HG02938 (cell line): ENCODE measurements at regions not wholly inside any gene's neighbourhood (a gene's known extent, or its start where the extent isn't known, plus 50 kb on each side); places are given as distances from the start of the nearest gene placed in this dataset.
"Not testable (repeated sequence)": the region's sequence is repeated elsewhere in the genome, so short reads cannot be mapped to it uniquely, and the experiment has no call there.

ENCODE experiments used
- ATAC-seq: cut with Tn5 transposase; IDR thresholded peaks from one replicate; pipeline ENCODE4 v1.9.1; 2021; ENCODE audit warnings: mild to moderate bottlenecking, moderate library complexity; ENCODE audit not compliant: unreplicated experiment

- ATAC-seq, result not testable (repeated sequence)
Measured at GRCh38 chr14:105707723-105708151, 181.4 kb downstream of the TMEM121 start.

DNA sequence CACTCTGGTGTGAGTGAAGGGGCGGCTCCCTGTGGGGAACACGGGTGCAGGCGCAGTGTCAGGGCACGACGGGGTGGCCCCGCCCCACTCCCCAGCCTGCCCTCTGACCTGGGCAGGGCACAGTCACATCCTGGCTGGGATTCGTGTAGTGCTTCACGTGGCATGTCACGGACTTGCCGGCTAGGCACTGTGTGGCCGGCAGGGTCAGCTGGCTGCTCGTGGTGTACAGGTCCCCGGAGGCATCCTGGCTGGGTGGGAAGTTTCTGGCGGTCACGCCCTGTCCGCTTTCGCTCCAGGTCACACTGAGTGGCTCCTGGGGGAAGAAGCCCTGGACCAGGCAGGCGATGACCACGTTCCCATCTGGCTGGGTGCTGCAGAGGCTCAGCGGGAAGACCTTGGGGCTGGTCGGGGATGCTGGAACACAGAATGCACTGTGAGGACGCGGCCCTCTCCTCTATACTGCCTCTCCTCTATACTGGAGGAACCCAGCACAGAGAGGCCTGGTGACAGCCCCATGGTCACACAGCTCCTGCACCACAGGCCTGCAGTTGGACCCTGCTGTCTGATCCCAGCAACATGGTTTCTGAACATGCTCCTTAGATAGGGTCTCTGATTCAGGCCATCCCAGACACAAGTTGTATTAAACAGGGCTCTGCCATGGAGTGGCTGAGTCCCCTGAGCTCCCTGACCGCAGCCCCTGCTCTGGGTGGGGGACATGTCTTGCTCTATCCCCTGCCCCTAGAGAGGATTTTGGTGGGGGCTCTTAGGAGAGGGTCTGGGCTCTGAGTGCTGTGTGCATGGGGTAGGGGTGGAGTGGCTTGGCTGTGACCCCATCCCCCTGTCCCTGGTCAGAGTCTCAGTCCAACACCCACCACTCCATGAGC, 182.1 kb downstream of the TMEM121 start:
- ATAC-seq, result not testable (repeated sequence)

DNA sequence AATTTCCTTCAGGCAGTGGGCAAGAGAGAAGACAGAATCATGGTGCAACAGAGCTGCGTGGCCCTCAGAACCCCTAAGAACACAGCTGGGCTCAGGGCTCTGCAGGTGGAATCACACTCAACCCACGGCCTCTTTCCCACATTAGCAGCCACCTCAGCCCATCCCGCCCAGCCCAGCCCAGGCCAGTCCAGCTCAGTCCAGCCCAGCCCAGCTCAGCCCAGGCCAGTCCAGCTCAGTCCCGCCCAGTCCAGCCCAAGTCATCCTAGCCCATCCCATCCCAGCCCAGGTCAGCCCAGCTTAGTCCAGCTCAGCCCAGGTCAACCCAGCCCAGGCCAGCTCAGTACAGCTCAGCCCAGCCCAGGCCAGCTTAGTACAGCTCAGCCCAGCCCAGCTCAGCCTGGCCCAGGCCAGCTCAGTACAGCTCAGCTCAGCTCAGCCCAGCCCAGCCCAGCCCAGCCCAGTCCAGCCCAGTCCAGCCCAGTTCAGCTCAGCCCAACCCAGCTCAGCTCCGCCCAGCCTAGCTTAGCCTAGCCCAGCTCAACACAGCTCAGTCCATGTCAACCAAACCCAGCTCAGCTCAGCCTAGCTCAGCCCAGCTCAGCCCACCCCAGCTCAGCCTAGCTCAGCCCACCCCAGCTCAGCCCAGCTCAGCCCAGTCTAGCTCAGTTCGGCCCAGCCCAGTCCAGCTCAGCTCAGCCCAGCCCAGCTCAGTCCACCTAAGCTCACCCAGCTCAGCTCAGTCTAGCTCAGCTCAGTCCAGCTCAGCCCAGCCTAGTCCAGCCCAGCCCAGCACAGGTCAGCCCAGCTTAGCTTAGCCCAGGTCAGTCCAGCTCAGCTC, 183.1 kb downstream of the TMEM121 start:
- no peak for ATAC-seq

GRCh38 chr14:105710119-105711043, 184.0 kb downstream of the TMEM121 start:
- ATAC-seq, result no peak

GRCh38 chr14:105711044-105711620, 184.7 kb downstream of the TMEM121 start:
- ATAC-seq, result no peak

DNA sequence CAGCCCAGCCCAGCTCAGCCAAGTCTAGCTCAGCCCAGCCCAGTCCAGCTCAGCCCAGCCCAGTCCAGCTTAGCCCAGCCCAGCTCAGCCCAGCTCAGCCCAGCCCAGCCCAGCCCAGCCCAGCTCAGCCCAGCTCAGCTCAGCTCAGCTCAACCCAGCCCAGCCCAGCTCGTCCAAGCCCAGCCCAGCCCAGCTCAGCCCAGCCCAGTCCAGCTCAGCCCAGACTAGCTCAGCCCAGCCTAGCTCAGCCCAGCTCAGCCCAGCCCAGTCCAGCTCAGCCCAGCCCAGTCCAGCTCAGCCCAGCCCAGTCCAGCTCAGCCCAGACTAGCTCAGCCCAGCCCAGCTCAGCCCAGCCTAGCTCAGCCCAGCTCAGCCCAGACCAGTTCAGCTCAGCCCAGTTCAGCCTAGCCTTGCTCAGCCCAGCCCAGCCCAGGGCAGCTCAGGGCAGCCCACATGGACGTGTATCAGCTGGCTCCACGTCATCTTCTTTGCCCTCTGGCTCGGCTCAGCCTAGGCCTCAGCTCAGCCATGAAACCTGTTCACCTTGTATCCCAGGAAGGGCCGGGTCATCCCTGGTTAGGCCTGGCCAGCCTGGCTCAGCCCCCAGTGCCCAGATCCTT, 185.6 kb downstream of the TMEM121 start:
- no peak for ATAC-seq

DNA sequence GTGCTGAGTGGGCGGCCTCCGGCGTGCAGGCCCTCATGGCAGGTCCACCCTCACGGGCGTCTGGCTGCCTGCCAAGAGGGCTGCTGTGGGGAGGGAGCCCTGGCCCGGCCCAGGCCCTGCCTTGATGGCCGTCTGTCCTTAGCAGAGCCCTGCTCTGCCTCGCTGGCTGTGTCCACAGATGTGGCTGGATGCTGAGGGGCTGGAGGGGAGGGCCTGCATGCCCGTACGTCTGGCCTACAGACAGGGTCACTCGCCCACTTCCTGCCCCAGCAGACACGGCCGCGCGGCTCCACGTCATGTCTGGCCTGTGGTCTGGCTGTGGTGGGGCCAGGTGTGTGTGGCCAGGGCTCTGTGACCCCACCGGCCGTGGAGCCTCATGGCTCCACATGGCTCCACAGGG, 186.3 kb downstream of the TMEM121 start:
- not testable (repeated sequence) for ATAC-seq

- not testable (repeated sequence) for ATAC-seq
Measured at GRCh38 chr14:105713160-105713559, 186.8 kb downstream of the TMEM121 start.

DNA sequence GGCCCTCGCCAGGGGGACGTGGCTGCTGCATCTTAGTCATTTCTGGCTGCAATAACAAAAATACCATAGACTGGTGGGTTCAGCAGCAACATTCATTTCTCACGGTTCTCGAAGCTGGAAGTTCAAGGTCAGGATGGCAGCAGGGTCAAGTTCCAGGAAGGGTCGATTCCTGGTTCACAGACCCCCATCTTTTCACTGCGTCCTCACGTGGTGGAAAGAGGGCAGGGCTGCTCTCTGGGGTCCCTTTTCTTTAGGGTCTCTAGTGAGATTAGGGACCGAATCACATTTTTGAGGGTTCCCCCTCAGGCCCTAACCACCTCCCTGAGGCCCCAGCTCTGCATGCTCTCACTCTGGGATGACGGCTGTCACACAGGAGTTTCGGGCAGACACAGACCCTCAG, 187.5 kb downstream of the TMEM121 start:
- not testable (repeated sequence) for ATAC-seq

DNA sequence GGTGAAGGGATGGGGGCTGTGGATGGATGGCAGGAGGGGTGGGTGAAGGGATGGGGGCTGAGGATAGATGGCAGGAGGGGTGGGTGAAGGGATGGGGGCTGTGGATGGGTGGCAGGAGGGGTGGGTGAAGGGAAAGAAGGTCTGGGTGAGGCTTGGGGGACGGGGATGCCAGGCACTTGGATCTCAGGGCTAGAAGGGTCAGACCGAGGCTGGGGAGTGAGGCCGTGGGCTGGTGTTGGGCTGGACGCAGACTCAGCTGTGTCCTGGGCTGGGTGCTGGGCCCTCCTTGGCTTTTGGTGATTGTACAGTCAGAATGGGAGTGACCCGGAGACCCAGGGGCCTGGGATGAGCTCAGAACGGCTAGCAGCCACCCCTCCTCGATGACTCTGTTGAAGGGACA, 192.4 kb downstream of the TMEM121 start:
- ATAC-seq, result not testable (repeated sequence)

DNA sequence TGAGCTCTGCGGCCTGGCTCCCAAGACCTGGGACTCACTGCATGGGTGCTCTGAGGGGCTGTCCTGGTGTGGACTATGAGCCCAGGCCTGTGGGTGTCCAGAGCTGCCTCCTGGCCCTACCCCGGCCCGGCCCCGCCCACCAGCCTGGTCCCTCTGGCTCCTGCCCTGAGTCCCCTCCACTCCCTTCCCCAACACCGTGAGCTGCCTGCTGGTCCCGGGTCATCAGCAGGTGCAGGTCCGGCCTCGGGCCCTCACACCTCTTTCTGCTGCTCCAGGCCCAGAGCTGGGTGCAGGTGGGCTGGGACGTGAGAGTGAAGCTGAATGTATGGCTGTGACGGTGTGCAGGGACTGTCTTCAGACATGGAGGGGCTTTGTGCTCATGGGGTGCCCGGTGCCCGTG, 193.7 kb downstream of the TMEM121 start:
- ATAC-seq, result not testable (repeated sequence)

GRCh38 chr14:105720852-105721601, 194.6 kb downstream of the TMEM121 start:
- ATAC-seq, result not testable (repeated sequence)

DNA sequence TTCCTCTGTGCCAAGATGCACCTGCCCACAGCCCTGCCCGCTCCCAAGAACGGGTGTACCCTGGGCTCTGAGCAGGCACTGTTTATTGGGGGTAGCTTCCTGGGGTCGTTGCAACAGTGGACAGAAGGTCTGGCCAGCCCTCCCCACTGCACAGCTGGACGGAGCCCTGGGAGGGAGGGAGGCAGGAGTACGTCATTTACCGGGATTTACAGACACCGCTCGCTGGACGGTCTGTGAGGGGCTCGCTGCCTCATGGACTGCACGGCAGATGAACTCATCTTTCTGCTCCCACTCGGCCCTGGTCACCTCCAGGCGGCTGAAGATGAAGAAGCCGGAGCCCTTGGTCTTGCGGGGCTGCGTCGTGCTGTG, 195.2 kb downstream of the TMEM121 start:
- ATAC-seq, result not testable (repeated sequence)

DNA sequence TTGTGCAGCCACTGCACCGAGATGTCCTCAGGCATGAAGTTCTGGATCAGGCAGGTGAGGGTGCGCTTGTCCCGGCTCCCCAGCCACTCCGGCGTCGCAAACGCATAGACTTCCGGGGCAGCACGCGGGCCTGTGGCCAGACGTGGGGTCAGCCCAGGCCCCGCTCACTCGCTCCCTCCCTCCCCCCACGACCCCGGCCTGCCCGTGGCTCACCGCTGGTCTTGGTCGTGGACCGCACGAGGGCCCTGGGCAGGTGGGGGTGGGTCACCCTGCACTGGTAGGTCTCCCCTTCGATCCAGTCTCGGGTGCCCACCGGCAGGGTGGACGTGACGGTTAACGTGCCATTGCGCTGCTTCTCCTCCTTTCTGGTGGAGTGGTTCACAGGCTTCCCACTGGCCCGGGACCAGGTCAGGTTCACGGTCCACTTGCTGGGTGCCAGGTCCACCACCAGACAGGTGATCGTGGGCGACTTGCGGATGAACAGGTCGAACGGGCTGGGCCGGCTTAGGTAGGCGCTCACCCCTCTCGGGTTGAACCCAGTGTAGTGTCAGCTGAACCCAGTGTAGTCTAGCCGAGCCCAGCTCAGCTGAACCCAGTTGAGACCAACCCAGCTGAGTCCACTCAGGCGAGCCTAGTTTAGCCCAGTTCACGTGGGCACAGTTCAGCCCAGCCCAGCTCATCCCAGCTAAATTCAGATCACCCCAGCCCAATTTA, 195.8 kb downstream of the TMEM121 start:
- not testable (repeated sequence) for ATAC-seq

DNA sequence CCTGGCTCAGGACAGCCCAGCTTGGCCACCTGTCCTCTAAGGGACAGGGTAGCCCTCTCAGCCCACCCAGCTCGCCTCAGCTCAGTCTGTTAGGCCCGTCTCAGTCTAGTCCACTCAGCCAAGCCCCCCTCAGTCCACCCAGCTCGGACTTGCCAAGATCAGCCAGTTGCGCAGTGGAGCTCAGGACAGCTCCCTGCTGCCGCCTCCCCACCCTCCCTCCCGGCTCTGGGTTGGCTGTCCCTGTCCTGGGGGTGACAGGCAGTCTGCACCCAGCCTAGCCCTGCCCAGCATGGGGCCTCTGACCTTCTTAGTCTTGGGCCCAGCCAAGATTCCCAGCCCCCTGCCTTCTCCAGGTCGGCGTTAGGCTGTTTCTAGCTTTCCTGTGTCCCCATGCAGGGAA, 196.9 kb downstream of the TMEM121 start:
- not testable (repeated sequence) for ATAC-seq

GRCh38 chr14:105723776-105724175, 197.4 kb downstream of the TMEM121 start:
- not testable (repeated sequence) for ATAC-seq

DNA sequence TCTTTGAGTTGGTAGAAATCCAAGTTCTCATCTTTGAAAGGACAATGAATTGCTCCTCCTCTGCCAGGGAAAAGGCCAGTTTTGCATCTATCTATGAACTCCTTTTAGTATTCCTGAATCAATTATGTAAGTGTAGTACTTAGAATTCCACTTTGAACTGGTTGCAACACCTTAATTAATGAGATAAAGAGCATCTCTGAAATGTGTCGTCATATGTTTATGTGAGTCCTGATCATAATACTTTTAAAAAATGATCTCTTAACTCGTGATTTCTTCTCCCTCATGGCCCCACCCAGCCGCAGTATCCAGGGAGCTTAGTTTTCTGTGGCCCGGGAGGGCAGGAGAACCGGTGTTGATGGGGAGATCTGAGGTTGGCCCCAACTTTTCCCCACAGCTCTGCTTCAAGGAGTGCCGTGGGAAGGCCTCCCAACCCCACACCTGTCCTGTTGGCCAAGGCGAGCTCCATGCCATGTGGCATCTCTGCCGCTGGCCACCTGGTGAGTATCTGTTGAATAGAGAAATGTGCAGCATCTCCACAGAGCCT, 203.5 kb downstream of the TMEM121 start:
- not testable (repeated sequence) for ATAC-seq

DNA sequence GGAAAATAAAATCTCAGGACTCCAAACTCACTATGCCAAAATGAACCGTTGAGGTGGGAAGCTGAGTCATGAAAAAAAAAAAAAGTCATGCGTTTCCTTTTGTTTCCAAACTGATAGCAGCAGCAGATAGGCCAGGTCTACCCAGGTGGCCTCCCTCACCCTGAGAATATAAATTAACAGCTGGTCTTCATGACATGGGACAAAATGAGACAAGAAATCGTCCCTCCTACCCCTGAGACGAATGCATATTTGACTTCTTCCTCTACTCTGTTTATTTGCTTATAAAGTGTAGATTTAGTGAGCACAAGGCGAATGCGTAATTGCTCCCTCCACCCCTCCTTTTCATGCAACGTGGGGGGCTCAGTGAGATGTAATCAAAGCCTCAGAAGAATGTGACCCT, 204.3 kb downstream of the TMEM121 start:
- not testable (repeated sequence) for ATAC-seq
